NCI-H748 (cell line): ENCODE measurements at regions not wholly inside any gene's neighbourhood (a gene's known extent, or its start where the extent isn't known, plus 50 kb on each side); places are given as distances from the start of the nearest gene placed in this dataset.

Experiments used
- DNase-seq: peaks from one replicate; lab custom pipeline; 2025; ENCODE audit not compliant: unreplicated experiment; lab: John Stamatoyannopoulos, UW

- DNase-seq, result no peak
Measured at GRCh38 chr1:115495111-115495510, 146.7 kb upstream of the VANGL1 start.

- DNase-seq, result no peak
Measured at GRCh38 chr1:115493834-115494233, 147.9 kb upstream of the VANGL1 start.

DNA sequence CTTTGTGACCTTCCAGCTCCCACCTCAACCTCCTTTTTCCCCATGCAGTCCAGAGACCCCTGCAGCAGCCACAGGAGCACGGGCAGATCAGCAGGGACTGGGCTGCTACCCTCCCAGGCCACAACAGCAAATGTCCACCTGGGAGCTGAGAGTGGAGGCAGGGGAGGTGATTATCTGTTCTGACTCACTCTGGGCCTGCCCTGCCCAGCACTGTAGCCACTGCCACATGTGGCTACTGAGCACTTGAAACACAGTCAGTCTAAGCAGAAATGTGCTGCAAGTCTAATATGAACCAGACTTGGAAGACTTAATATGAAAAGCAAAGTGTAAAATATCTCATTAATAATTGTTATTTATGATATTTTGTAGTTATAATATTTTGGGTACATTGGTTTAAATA, 148.9 kb upstream of the VANGL1 start:
- DNase-seq, result no peak

DNA sequence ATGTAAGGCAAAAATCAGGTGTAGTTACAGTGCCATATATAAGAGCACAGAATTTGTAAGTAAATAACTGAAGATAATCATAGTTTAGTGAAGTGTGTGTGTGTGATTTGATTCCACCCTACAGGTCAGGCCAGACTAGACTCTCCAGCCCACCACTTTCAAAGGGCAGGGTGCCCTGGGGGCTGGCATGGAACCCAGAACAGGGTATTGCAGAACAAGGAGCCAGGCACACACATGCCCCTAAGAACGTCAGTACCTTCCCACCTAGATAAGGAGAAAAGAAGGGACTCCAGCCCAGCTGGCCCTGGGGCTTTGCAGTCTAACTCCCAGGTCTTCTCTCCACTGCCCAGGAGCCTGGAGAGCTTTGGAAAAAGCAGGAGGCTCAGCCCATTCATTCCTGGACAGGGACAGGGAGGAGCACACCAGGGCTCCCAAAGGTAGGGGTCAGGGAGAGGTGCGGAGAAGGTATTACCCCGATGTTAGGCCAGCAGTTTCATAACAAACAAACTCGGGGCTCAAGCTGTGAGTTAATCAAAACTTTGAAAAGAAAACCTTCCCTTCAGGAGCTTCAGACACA, 149.7 kb upstream of the VANGL1 start:
- DNase-seq, result no peak

- DNase-seq, result no peak
Measured at GRCh38 chr1:115491298-115492018, 150.3 kb upstream of the VANGL1 start.

GRCh38 chr1:115479055-115479482, 141.0 kb upstream of the NGF start:
- peak; percentile 54 for DNase-seq

DNA sequence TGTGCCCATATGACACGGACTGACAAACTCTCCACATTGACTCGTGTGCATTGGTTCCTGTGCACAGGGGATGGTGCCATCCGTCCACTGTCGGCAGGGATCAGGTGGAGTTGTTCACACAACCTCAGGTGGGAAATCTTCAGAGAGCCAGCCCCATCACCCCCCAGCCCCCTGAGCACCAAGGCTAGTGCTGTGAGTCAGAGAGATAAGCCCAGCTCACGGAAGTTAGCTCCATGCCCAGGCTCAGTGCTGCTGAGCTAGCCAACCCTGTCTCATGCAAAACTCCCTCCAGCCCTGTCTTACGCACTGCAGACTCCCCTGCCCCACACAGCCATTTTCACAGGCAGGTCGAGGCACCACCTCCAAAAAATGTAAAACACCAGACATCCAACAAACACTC, 139.0 kb upstream of the NGF start:
- DNase-seq, result no peak

GRCh38 chr1:115476616-115477015, 138.6 kb upstream of the NGF start:
- DNase-seq, result no peak

GRCh38 chr1:115475901-115476300, 137.9 kb upstream of the NGF start:
- no peak for DNase-seq

DNA sequence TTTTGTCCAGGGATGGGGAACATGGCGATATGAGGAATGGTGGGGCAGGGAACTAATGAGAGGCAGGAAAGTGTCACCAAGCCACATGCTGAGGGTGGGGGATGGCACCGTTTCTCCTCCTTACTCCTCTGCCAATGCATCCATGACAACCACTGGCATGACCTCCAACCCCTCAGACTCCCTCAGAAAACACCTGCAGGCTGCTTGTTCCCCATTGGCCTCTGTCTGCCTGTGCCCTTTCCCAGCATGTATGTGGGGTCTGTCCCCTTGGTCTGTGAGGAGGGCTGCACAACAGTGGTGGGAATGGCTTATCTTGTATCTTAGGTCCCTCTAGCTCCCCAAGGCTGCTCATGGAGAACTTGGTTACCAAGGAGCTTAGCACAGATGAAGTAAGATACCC, 137.2 kb upstream of the NGF start:
- DNase-seq, result no peak

GRCh38 chr1:115473986-115474565, 136.0 kb upstream of the NGF start:
- DNase-seq, result no peak

GRCh38 chr1:115469703-115470476, 131.8 kb upstream of the NGF start:
- peak; percentile 64 for DNase-seq

DNA sequence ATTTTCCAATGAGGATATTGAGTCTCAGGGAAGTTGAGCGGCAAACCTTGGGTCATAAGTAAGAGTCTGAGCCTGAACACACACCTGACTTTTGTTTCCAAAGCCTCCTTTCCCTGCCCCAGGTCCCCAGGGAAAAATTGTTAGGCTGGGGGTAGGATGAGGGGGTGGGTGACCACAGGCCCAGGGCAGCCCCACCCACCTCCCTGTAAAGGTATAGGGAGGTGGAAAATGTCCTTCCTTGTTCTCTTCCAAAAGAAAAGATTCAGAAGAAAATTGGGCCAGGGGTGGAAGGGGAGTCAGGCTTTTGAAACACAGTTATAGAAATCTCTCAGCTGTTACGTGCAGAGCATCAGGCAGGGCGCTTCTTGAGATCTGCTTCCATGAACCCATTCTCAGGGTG, 129.7 kb upstream of the NGF start:
- DNase-seq, result no peak

DNA sequence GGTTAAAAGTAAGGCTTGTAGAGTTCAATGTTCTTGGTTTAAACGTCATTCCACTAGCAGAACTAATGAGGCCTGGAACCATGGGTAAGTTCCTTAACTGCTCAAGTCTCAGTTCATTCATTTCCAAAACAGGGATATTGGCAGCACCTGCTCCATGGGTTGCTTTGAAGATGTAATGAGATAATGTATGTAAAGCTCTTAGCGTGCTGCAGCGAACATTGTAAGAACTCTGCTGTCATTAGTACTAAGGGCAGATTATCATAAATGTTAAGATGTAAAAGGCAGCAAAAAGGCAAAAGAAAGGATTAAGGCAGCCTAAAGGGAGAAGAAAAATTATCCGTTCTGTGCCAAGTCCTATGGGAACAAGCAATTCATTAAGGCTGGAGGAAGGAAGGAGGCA, 129.1 kb upstream of the NGF start:
- DNase-seq, result no peak

DNA sequence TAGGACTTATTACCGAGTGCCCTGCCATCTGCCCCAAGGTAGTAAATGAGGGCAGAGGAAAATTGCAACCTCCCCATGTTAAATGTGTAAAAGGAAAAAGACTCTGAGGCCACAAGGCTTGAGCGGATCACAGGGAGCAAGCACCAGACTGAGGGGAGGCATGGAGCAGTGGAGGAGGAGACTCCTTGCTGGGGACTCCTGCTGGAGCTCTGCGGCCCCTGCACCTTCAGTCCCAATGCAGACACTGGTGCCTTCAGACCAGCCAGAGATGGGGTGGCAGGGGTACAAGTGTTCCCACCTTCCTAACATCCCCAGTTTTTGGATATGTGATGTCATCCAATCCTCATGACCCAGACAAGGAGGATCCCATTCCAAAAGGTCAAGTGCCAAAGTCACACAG, 128.4 kb upstream of the NGF start:
- DNase-seq, result peak; percentile 29

DNA sequence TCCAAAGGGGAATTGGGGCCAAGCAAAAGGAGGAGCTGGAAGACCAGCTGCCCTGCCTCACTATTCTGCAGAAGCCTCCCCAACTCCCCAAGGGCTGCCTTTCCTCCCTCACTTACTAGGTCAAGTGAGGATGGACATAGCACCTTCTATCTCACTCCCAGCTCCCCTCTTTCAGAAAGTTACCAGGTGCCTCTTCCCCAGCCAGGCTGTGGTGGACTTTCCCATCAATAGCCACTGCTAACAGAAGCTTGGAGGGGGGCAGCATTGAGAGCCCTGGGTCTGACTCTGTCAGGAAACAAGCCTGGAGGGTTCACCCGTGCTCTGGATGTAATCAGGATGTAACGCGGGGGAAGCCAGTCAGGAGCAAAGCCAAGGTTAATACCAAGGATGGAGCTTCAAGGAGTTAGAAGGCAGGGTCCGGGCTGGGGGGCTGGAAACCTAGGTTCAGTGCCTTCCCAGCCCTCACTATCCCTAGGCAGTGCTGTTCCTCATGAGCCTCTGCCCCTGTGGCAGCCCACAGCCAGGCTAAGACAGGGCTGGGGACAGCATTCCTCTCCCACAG, 127.8 kb upstream of the NGF start:
- no peak for DNase-seq

DNA sequence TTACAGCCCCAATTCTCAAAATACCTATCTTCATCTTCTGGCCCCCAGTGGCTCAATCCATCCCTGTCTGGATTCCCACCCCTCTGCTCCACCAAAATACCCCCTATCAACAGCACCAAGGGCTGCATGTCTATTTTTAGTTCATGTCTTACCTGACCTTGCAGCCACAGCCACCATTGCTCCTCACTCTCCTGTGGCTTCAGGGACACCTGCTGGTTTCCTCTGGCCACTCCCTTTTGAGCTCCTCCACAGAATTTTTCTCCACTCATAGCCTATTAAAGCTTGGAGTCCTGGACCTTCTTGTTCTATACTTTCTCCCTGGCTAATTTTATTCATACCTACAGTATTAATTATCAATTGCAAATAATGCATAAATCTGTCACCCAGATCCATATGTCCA, 125.3 kb upstream of the NGF start:
- DNase-seq, result peak; percentile 70

GRCh38 chr1:115462566-115463076, 124.6 kb upstream of the NGF start:
- DNase-seq, result no peak

DNA sequence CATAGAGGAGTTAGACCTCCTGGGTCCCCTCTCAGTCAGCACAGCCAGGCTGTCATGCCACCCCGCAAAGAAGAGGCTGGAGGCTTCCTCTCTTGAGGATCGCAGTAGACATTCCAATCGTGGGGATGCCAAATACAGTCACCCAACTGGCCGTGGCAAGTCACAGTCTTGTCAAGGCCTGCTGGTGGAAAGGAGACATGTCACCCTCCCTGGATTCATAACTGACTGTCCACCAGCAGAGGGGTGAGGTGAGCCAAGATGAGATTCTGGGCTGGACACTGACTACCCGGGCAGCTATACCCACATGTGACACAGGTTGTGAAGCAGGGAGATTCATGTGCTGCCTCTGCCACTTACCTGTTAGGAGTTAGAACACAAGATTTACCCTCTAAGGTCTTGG, 123.5 kb upstream of the NGF start:
- DNase-seq, result no peak

GRCh38 chr1:115459161-115459560, 121.1 kb upstream of the NGF start:
- no peak for DNase-seq

DNA sequence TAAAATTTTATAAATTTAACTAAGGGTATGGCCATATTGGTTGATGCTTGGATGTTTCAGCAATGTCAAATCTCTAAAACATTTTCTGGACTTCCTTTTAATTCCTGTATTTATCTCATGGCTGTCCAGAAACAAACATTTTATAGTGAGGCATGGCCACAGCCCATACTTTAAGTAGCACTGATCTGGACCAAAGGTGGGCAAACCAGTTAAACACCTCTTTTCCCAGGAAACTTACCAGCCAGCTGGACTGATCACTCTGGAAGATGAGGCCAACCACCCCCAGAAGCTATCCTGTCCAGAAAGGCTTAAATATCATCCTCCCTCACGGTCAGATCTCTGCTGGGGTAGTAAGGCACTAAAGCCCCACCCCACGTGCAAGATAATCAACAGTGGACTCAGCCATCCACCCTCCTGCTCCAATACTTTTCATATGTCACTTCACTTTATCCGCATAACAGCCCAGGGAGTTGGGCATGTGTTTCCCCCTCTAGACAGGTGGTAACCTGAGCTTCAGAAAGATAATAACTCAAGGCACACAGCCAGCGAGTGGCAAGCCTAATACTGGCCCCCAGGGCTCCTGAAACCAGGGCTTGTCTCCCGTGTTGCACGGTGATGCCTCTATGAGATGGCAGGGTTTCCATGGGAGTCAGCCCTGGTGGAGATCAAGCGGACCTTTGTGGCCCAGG, 120.5 kb upstream of the NGF start:
- DNase-seq, result peak; percentile 69
